HL-60 (cell line): ENCODE measurements at regions not wholly inside any gene's neighbourhood (a gene's known extent, or its start where the extent isn't known, plus 50 kb on each side); places are given as distances from the start of the nearest gene placed in this dataset.

Source experiments
- CTCF ChIP-seq: IDR thresholded peaks from one replicate; pipeline ENCODE4 v1.5.1; 2011; ENCODE audit warnings: low read length, control low read depth, inconsistent platforms; ENCODE audit not compliant: insufficient read depth
- POLR2AphosphoS5 ChIP-seq: IDR thresholded peaks from 2 replicates; pipeline ENCODE4 v1.6.1; 2012; ENCODE audit warnings: low read depth
- SPI1 ChIP-seq: IDR thresholded peaks from 2 replicates; pipeline ENCODE4 v1.6.1; 2012; ENCODE audit warnings: low read depth, mild to moderate bottlenecking, borderline replicate concordance

DNA sequence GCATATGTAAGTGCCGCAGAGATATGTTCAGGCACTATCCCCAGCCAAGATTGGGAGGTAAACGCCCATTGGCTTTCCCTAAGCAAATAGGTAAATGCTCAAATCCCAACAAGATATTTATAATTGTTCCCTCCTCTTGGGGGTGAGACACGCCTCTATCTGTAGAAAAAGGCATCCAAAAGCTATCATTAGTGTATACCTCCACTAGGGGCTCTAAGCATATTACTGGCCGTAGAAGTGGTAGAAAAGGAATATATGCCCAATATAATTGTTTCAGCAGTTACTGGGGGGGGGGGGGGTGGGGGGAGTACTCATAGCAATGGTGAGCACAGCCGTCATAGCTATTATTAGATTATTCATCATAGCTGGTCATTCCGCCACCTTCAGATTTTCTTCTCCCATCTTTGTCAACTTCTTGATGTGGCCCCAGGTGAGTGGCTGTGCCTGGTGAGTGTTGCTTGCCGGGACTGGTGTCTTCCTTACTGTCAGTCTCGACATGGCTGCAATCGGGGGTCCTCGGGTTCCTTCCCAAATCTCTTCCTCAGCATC is 53.3 kb upstream of the WDR1 start:
- TF ChIP-seq CTCF (no peak), POLR2AphosphoS5 (no peak), SPI1 (no peak)
